K562 (cell line): ENCODE measurements at regions not wholly inside any gene's neighbourhood (a gene's known extent, or its start where the extent isn't known, plus 50 kb on each side); places are given as distances from the start of the nearest gene placed in this dataset.

ENCODE experiments used
- ATAC-seq: fragments of 200-7000 bp; cut with Tn5 transposase; 3 replicates; pipeline ENCODE4 v1.9.1; 2020; ENCODE audit warnings: moderate library complexity
- BruUV-seq: library from RNA; stranded (reverse); fragments of 400-500 nt; replicated peaks from 2 replicates; lab custom pipeline; 2021; lab: Mats Ljungman, UMichigan
- CTCF ChIA-PET: fragments of 300-600 bp; formaldehyde crosslinking; extraction: SDS; loops from one replicate; lab custom pipeline; 2021; ENCODE audit warnings: low intra/inter-chr PET ratio; lab: Yijun Ruan, JAX
- POLR2A ChIA-PET: fragments of 300-600, 350-650 bp; sonication (Branson Sonifier 250); formaldehyde crosslinking; extraction: SDS; loops from one replicate; lab custom pipeline; 2021; ENCODE audit warnings: antibody characterized with exemption, inconsistent platforms; lab: Yijun Ruan, JAX
- DNase-seq, 4 experiments: peaks; one replicate each; pipeline versions ENCODE4 v3.0.0 to v3.0.0-alpha.2; 2011 to 2018; ENCODE audit warnings: low spot score in 3 of 4, mixed read lengths in 3 of 4; ENCODE audit errors: extremely low read depth in 1 of 4
- FAIRE-seq: peaks from 2 replicates; lab custom pipeline; 2011; peaks lifted over from hg19 to GRCh38; lab: Jason Lieb, UNC
- H2AFZ ChIP-seq: 2 replicates; pipeline ENCODE4 v1.6.0; 2011; ENCODE audit warnings: low read depth, low read length, control low read depth, inconsistent platforms
- H3K27ac ChIP-seq: fragments of 200-600 bp; 3 replicates; pipeline ENCODE4 v1.8.0; 2011; ENCODE audit warnings: low read depth, mild to moderate bottlenecking, control low read depth, inconsistent platforms, low read length, moderate library complexity, mixed read lengths; ENCODE audit errors: extremely low read depth
- H3K27me3 ChIP-seq, 2 experiments: fragments of 300-600 bp in 1 of 2; 2 replicates in 1 of 2; 3 replicates in 1 of 2; pipeline versions ENCODE4 v1.6.0 to v1.8.0; 2011; ENCODE audit warnings: inconsistent platforms in 2 of 2, low read length in 2 of 2, mild to moderate bottlenecking in 1 of 2, mixed read lengths in 1 of 2, moderate library complexity in 1 of 2; ENCODE audit not compliant: control insufficient read depth in 2 of 2, insufficient read depth in 2 of 2
- H3K36me3 ChIP-seq: fragments of 300-600 bp; 3 replicates; pipeline ENCODE4 v1.8.0; 2011; ENCODE audit warnings: mild to moderate bottlenecking, low read length, inconsistent platforms; ENCODE audit not compliant: control insufficient read depth, insufficient read depth
- H3K4me1 ChIP-seq, 2 experiments: fragments of 200-600 bp in 1 of 2; replicated peaks in 1 of 2; 2 replicates in 1 of 2; 3 replicates in 1 of 2; pipeline versions ENCODE4 v1.5.1 to v1.8.0; 2011; ENCODE audit warnings: inconsistent platforms in 2 of 2, low read length in 2 of 2, mild to moderate bottlenecking in 1 of 2, mixed read lengths in 1 of 2, moderate library complexity in 1 of 2; ENCODE audit not compliant: control insufficient read depth in 2 of 2, insufficient read depth in 2 of 2
- H3K4me2 ChIP-seq: 2 replicates; pipeline ENCODE4 v1.6.1; 2011; ENCODE audit warnings: low read length, control low read depth, inconsistent platforms, mixed read lengths; ENCODE audit not compliant: insufficient read depth
- H3K4me3 ChIP-seq: fragments of 200-600 bp; sonication (generic), shearing (Covaris generic); 2 replicates; pipeline ENCODE4 v1.5.1; 2016; ENCODE audit warnings: control low read depth, inconsistent platforms
- H3K79me2 ChIP-seq: fragments of 200-600 bp; 3 replicates; pipeline ENCODE4 v1.8.0; 2011; ENCODE audit warnings: low read length, inconsistent platforms; ENCODE audit not compliant: control insufficient read depth, insufficient read depth
- H3K9ac ChIP-seq, 2 experiments: 2 replicates each; pipeline versions ENCODE4 v1.6.0 to v1.6.1; 2011; ENCODE audit warnings: low read depth in 2 of 2, low read length in 2 of 2, control low read depth in 1 of 2, inconsistent platforms in 1 of 2, mild to moderate bottlenecking in 1 of 2, mixed read lengths in 1 of 2; ENCODE audit not compliant: insufficient read depth in 1 of 2
- H3K9me1 ChIP-seq: one replicate; pipeline ENCODE4 v1.6.0; 2011; ENCODE audit warnings: inconsistent platforms, mild to moderate bottlenecking, low read length, moderate library complexity; ENCODE audit not compliant: control insufficient read depth, insufficient read depth
- H3K9me3 ChIP-seq: replicated peaks from 2 replicates; pipeline ENCODE4 v1.5.1; 2011; ENCODE audit warnings: low read depth, low read length, inconsistent platforms; ENCODE audit not compliant: control insufficient read depth, insufficient read depth
- H4K20me1 ChIP-seq: replicated peaks from 2 replicates; pipeline ENCODE4 v1.6.1; 2011; ENCODE audit warnings: low read length, inconsistent platforms, mixed read lengths; ENCODE audit not compliant: control insufficient read depth, insufficient read depth
- BMI1 ChIP-seq: fragments of 150-350 bp; IDR thresholded peaks from 2 replicates; pipeline ENCODE4 v1.6.1; 2014; ENCODE audit warnings: low read length
- DIDO1 ChIP-seq: fragments of 450-650 bp; IDR thresholded peaks from 2 replicates; pipeline ENCODE4 v1.6.1; 2016; ENCODE audit warnings: low read depth, missing biosample characterization, missing genetic modification characterization
- GATAD2B ChIP-seq: fragments of 450-650 bp; IDR thresholded peaks from 2 replicates; pipeline ENCODE4 v1.6.1; 2017; ENCODE audit warnings: mild to moderate bottlenecking, borderline replicate concordance
- MEIS2 ChIP-seq: fragments of 450-650 bp; IDR thresholded peaks from 2 replicates; pipeline ENCODE4 v1.6.1; 2014; ENCODE audit warnings: mild to moderate bottlenecking; ENCODE audit not compliant: partially characterized antibody
- MLLT1 ChIP-seq, 2 experiments: fragments of 450-650 bp; IDR thresholded peaks; 2 replicates each; pipeline ENCODE4 v1.6.1; 2016
- PCBP1 ChIP-seq: fragments of 200-400 bp; formaldehyde crosslinking; IDR thresholded peaks from 2 replicates; pipeline ENCODE4 v1.6.1; 2018; ENCODE audit warnings: mild to moderate bottlenecking, low read depth, low read length; ENCODE audit not compliant: poor library complexity, severe bottlenecking
- PTBP1 ChIP-seq: fragments of 200-400 bp; formaldehyde crosslinking; IDR thresholded peaks from 2 replicates; pipeline ENCODE4 v1.6.1; 2017; ENCODE audit warnings: low read depth, low read length
- RBM22 ChIP-seq: fragments of 200-400 bp; formaldehyde crosslinking; IDR thresholded peaks from 2 replicates; pipeline ENCODE4 v1.6.1; 2018; ENCODE audit warnings: low read length, low read depth; ENCODE audit not compliant: poor library complexity, severe bottlenecking
- RCOR1 ChIP-seq, 2 experiments: IDR thresholded peaks; 2 replicates each; pipeline ENCODE4 v1.6.1; 2012; ENCODE audit warnings: low read depth in 2 of 2, low read length in 2 of 2, borderline replicate concordance in 1 of 2, improper control_type of control experiment in 1 of 2
- SMC3 ChIP-seq: conservative IDR thresholded peaks from 2 replicates; pipeline ENCODE4 v1.6.1; 2011; ENCODE audit warnings: low read depth, low read length, improper control_type of control experiment; ENCODE audit not compliant: insufficient read depth
- TBL1XR1 ChIP-seq, 2 experiments: IDR thresholded peaks; 2 replicates each; pipeline ENCODE4 v1.6.1; 2012; ENCODE audit warnings: improper control_type of control experiment in 2 of 2, low read length in 2 of 2, mild to moderate bottlenecking in 1 of 2
- TGIF2 ChIP-seq: sonication (generic); formaldehyde crosslinking; IDR thresholded peaks from 2 replicates; pipeline ENCODE4 v1.8.1; 2022; ENCODE audit warnings: mild to moderate bottlenecking, missing genetic modification reagents, moderate library complexity
- ZNF124 ChIP-seq: sonication (generic); formaldehyde crosslinking; IDR thresholded peaks from 2 replicates; pipeline ENCODE4 v1.8.1; 2022; ENCODE audit warnings: missing genetic modification reagents
- ZNF280B ChIP-seq: fragments of 250-450 bp; sonication (Bioruptor Pico); IDR thresholded peaks from 2 replicates; pipeline ENCODE4 v1.5.1; 2021; ENCODE audit warnings: mild to moderate bottlenecking
- ZNF398 ChIP-seq: fragments of 250-450 bp; sonication (Bioruptor Pico); IDR thresholded peaks from 2 replicates; pipeline ENCODE4 v1.8.0; 2021; ENCODE audit warnings: moderate library complexity, mild to moderate bottlenecking, inconsistent platforms
- ZNF644 ChIP-seq: fragments of 200-800 bp; sonication (Bioruptor generic); IDR thresholded peaks from 2 replicates; pipeline ENCODE4 v1.6.1; 2016; ENCODE audit warnings: low read depth, missing genetic modification characterization, missing compliant biosample characterization
- ZNF75A ChIP-seq: fragments of 450-650 bp; formaldehyde crosslinking; IDR thresholded peaks from 2 replicates; pipeline ENCODE4 v1.4.0; 2020; ENCODE audit warnings: mild to moderate bottlenecking
- WGBS: fragments of 100-300 bp; shearing (Covaris generic); methylation state at CpG from one replicate; pipeline ENCODE4 v1.1.6; 2016; ENCODE audit warnings: low coverage, mixed read lengths; ENCODE audit not compliant: insufficient coverage; ENCODE audit errors: missing lambda C conversion rate; 5-methylcytosine and 5-hydroxymethylcytosine counted together
- in situ Hi-C: fragments of 300-500 bp; cut with MboI; formaldehyde crosslinking; loops from 4 replicates; pipeline ENCODE4 v1.15.0; 2018; ENCODE audit warnings: inconsistent platforms, mixed read lengths
- intact Hi-C: fragments of 100-400 bp; cut with micrococcal nuclease; formaldehyde crosslinking; loops from 2 replicates; pipeline ENCODE4 v1.14.2; 2022

- Histone ChIP-seq H3K79me2 (no peaks in the 10 kb centered on the region), H3K36me3 (no peaks in the 10 kb centered on the region)
- POLR2A ChIA-PET, result no interaction called here
Measured at GRCh38 chr11:79675081-79675480, 234.3 kb upstream of the TENM4 start.

More at GRCh38 chr11:79675081-79675480, 234.3 kb upstream of the TENM4 start:
- Histone ChIP-seq H3K9me3 (no peaks in the 10 kb centered on the region), H3K9ac (no peak overlapping the region), H3K4me2 (no peak overlapping the region), H3K4me3 (no peak overlapping the region), H3K9me1 (no peaks in the 10 kb centered on the region), H3K27me3 (no peaks in the 10 kb centered on the region), H2AFZ (no peak overlapping the region), H3K4me1 (no peaks in the 10 kb centered on the region), H4K20me1 (no peaks in the 10 kb centered on the region), H3K27ac (no peak overlapping the region)
- WGBS, result 0% methylated on average over 2 of the region's 2 CpGs
- BruUV-seq, result no TSS peak
- ATAC-seq (no peak), FAIRE-seq (no peak), DNase-seq (no peak)
- CTCF ChIA-PET, result no interaction called here
- intact Hi-C loops (no loop called here), in situ Hi-C loops (no loop called here)
- no peak for TF ChIP-seq PTBP1
- no peak for TF ChIP-seq ZNF398
- no peak for TF ChIP-seq RBM22
- no peak for TF ChIP-seq MEIS2
- TF ChIP-seq BMI1, result no peak
- no peak for TF ChIP-seq ZNF124 (CRISPR knock-in tag)
- no peak for TF ChIP-seq DIDO1 (tag)
- no peak for TF ChIP-seq TGIF2 (CRISPR knock-in tag)
- TF ChIP-seq RCOR1 (IDR thresholded peaks at IDR 0.05; ENCODE audit: borderline replicate concordance in 1 of 2, low read depth in 2 of 2, low read length in 2 of 2), result no peak
- no peak for TF ChIP-seq MLLT1 (IDR thresholded peaks at IDR 0.05)
- no peak for TF ChIP-seq ZNF644 (tag)
- TF ChIP-seq GATAD2B, result no peak
- no peak for TF ChIP-seq PCBP1
- TF ChIP-seq ZNF75A (CRISPR knock-in tag), result no peak
- TF ChIP-seq ZNF280B (CRISPR knock-in tag), result no peak
- no peak for TF ChIP-seq SMC3
- TF ChIP-seq TBL1XR1 (IDR thresholded peaks at IDR 0.05; ENCODE audit: low read length in 2 of 2), result no peak
